NCI-H1105 (cell line): ENCODE measurements at regions not wholly inside any gene's neighbourhood (a gene's known extent, or its start where the extent isn't known, plus 50 kb on each side); places are given as distances from the start of the nearest gene placed in this dataset.
"Not testable (repeated sequence)": the region's sequence is repeated elsewhere in the genome, so short reads cannot be mapped to it uniquely, and the experiment has no call there.

Source experiments
- DNase-seq: peaks from one replicate; lab custom pipeline; 2025; lab: John Stamatoyannopoulos, UW

- no peak for DNase-seq
Observed at GRCh38 chr6:165791306-165791705, 128.3 kb upstream of the PDE10A start.

GRCh38 chr6:165782812-165783211, 119.8 kb upstream of the PDE10A start:
- no peak for DNase-seq

- DNase-seq: no peak
Observed at GRCh38 chr6:165782134-165782533, 119.1 kb upstream of the PDE10A start.

GRCh38 chr6:165777680-165778079, 114.6 kb upstream of the PDE10A start:
- DNase-seq: no peak

- DNase-seq: no peak
Observed at GRCh38 chr6:165776691-165777090, 113.7 kb upstream of the PDE10A start.

GRCh38 chr6:165775721-165776120, 112.7 kb upstream of the PDE10A start:
- no peak for DNase-seq

- peak; percentile 95 for DNase-seq
Observed at GRCh38 chr6:165774903-165775601, 112.0 kb upstream of the PDE10A start.

- no peak for DNase-seq
Observed at GRCh38 chr6:165770397-165771082, 107.5 kb upstream of the PDE10A start.

- DNase-seq: no peak
Observed at GRCh38 chr6:165769884-165770283, 106.8 kb upstream of the PDE10A start.

GRCh38 chr6:165769401-165769800, 106.4 kb upstream of the PDE10A start:
- no peak for DNase-seq

- no peak for DNase-seq
Observed at GRCh38 chr6:165768961-165769360, 105.9 kb upstream of the PDE10A start.

- DNase-seq: no peak
Observed at GRCh38 chr6:165767228-165767627, 104.2 kb upstream of the PDE10A start.

- no peak for DNase-seq
Observed at GRCh38 chr6:165766457-165766856, 103.4 kb upstream of the PDE10A start.

GRCh38 chr6:165766026-165766425, 103.0 kb upstream of the PDE10A start:
- DNase-seq: no peak

- not testable (repeated sequence) for DNase-seq
Observed at GRCh38 chr6:165765256-165765655, 102.2 kb upstream of the PDE10A start.

GRCh38 chr6:165762876-165763275, 99.8 kb upstream of the PDE10A start:
- DNase-seq: no peak

- no peak for DNase-seq
Observed at GRCh38 chr6:165762125-165762524, 99.1 kb upstream of the PDE10A start.

GRCh38 chr6:165760803-165761185, 97.8 kb upstream of the PDE10A start:
- DNase-seq: no peak

GRCh38 chr6:165760126-165760802, 97.2 kb upstream of the PDE10A start:
- DNase-seq: no peak

GRCh38 chr6:165758441-165758840, 95.4 kb upstream of the PDE10A start:
- no peak for DNase-seq

GRCh38 chr6:165755583-165755982, 92.5 kb upstream of the PDE10A start:
- no peak for DNase-seq

- no peak for DNase-seq
Observed at GRCh38 chr6:165753506-165753905, 90.5 kb upstream of the PDE10A start.

- no peak for DNase-seq
Observed at GRCh38 chr6:165752451-165752850, 89.4 kb upstream of the PDE10A start.
